ENCODE measurements at regions not wholly inside any gene's neighbourhood (a gene's known extent, or its start where the extent isn't known, plus 50 kb on each side); places are given as distances from the start of the nearest gene placed in this dataset.

- no peak for DNase-seq (ENCODE audit: low read depth, low spot score)
- no peak overlapping the region for H3K27ac ChIP-seq
Observed at GRCh38 chrY:8151561-8151960, 1185.7 kb upstream of the TSPY4 start.

- DNase-seq (ENCODE audit: low read depth, low spot score): no peak
- H3K27ac ChIP-seq: no peak overlapping the region
Observed at GRCh38 chrY:8128578-8128977, 1208.7 kb upstream of the TSPY4 start.

DNA sequence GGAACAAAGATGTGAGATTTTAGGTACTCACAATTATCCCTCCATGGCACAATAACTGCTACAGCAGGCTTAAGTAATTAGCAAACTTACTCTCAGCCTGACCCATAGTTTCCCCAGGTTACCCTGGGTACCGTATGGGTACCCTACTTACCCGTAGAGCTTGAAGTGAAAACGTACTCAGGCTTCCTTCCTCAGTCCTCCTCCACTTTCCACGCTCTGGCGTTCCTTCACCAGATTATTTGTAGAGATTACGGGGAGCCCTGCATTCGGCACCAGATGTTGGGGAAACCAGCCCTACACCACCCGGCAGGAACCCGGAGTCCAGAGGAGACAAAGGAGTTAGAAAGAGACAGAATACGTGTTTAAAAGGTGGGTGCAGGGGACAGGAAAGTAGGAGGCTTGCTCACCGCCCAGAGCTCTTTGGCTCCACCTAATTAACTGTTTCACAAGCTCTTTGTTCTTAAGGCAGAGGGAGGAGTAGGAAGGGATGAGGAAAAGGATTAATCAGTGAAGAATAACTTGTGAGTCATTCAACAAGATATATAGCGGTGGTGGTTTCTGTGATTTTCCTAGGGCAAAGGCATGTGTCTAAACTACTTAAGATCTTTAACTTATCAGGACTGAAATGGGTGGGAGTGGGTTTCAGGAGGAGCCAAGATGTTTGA, 1211.2 kb upstream of the TSPY4 start:
- peak overlapping the region; percentile 59 for H3K27ac ChIP-seq
- peak; percentile 41 for DNase-seq (ENCODE audit: low read depth, low spot score)

DNA sequence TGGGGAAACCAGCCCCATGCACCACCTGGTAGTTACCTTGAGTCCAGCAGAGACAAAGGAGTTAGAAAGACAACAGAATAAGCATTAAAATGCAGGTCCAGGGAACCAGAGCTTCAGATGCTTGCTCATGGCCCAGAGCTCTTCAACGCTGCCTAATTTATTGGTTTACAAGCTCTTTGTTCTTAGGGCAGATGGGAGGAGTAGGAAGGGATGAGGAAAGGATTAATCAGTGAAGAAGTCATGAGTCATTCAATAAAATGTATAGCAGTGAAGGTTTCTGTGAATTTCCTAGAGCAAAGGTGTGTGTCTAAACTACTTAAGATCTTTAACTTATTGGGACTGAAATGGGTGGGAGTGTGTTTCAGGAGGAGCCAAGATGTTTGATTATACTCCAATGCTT, 1210.3 kb upstream of the AMELY start:
- peak; percentile 40 for DNase-seq (ENCODE audit: low read depth, low spot score)

GRCh38 chrY:8094429-8094828, 1182.9 kb upstream of the AMELY start:
- peak overlapping the region; percentile 62 for H3K27ac ChIP-seq
- DNase-seq (ENCODE audit: low read depth, low spot score): peak; percentile 16

More for the DNA sequence above, 1210.3 kb upstream of the AMELY start:
- peak overlapping the region; percentile 65 for H3K27ac ChIP-seq

GRCh38 chrY:8092926-8093325, 1181.4 kb upstream of the AMELY start:
- DNase-seq (ENCODE audit: low read depth, low spot score): no peak

DNA sequence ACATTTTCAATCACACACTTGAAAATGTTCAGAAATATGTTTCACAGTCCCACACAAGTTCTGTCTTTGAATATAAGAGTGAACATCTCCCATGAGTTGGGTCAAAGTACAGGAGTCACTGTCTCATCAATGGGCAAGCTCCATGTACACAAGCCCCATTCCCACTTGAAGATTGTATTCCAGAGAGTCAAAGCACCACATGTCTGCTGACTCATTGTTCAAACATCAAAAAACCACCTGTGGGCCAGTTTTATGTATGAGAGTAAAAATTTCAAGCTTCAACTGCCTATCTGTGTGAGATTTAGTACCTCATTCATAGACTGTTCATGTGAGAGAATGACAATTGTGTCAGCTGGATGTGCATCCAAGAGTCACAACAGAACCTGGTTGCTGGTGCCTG, 1174.4 kb upstream of the AMELY start:
- no peak overlapping the region for H3K27ac ChIP-seq
- DNase-seq (ENCODE audit: low read depth, low spot score): no peak

More at GRCh38 chrY:8092926-8093325, 1181.4 kb upstream of the AMELY start:
- H3K27ac ChIP-seq: peak overlapping the region; percentile 62

GRCh38 chrY:8084192-8084591, 1172.6 kb upstream of the AMELY start:
- DNase-seq (ENCODE audit: low read depth, low spot score): no peak
- H3K27ac ChIP-seq: no peak overlapping the region

DNA sequence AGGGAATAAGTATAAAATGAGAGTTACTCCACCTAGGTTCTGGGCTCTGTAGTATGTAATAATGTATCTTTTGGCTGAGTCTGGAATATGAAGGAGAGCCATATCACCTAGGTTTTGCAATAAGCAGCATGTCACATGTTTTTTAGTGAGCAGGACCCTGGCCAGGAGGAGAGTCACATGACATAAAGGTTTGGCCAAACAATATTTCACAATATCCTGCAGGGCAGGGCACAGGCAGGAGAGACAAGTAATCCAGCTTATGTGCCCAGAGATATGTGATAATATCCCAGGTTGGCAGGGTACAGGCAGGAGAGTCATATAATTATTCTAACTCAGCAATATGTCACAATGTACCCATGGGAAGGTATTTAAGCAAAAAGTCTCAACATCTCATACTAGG, 1169.6 kb upstream of the AMELY start:
- DNase-seq (ENCODE audit: low read depth, low spot score): no peak
- H3K27ac ChIP-seq: peak overlapping the region; percentile 30

GRCh38 chrY:8065220-8065619, 1153.7 kb upstream of the AMELY start:
- no peak for DNase-seq (ENCODE audit: low read depth, low spot score)
- no peak overlapping the region for H3K27ac ChIP-seq

DNA sequence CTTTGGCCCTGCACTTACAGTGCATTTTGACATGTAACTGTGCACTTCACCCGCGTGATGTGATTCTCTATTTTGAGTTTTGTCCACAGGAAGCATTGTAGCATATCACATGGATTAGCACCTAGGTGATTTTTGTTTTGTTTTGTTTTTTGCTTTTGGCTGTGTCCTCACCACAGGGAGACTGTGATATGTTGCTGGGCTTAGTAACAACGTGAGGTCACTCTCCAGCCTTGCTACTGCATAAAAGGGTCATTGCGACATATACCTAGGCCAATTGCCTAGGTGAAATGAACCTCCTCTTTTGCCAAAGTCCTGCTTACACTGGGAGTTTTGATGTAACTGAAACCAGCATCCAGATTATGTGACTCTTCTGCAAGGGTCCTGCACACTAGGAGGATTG, 1152.9 kb upstream of the AMELY start:
- DNase-seq (ENCODE audit: low read depth, low spot score): no peak

DNA sequence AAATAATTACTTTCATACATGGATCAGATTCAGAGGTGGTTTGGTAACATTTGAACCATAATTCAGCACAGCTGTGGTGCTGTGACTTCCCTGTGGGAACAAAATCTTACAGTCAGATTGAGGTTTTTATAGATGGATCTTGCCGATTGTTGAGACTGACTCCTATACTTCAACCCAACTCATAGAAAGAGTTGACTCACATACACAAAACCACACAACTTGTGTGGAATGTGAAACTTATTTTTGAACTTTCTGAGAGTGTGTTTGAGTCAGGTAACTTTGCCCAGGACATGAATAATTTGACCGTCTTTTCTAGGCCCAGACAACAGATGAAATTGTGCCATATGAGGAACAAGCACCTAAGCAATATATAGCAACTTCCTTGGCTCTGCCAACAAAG, 1152.4 kb upstream of the AMELY start:
- no peak for DNase-seq (ENCODE audit: low read depth, low spot score)
- H3K27ac ChIP-seq: no peak overlapping the region

More for the DNA sequence above, 1152.9 kb upstream of the AMELY start:
- no peak overlapping the region for H3K27ac ChIP-seq

GRCh38 chrY:8058613-8059012, 1147.1 kb upstream of the AMELY start:
- no peak for DNase-seq (ENCODE audit: low read depth, low spot score)

DNA sequence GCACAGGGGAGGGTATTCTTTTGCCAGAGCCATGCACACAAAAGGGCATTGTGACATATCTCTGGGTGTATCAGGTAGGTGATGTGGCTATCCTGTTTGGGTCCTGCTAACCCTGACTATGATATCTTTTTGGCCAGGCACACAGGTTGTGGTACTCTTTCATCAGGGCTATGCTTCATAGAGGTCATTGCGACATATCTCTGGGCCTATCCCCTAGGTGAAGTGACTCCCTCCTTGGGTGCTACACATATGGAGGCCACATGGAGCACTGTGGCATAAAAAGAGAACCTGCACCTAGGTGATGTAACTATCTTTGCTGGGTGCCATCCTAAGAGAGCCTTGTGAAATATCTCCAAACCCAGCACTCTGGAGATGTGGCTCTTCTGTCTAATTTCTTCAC, 1139.8 kb upstream of the AMELY start:
- H3K27ac ChIP-seq: peak overlapping the region; percentile 69
- no peak for DNase-seq (ENCODE audit: low read depth, low spot score)

More at GRCh38 chrY:8058613-8059012, 1147.1 kb upstream of the AMELY start:
- H3K27ac ChIP-seq: no peak overlapping the region

DNA sequence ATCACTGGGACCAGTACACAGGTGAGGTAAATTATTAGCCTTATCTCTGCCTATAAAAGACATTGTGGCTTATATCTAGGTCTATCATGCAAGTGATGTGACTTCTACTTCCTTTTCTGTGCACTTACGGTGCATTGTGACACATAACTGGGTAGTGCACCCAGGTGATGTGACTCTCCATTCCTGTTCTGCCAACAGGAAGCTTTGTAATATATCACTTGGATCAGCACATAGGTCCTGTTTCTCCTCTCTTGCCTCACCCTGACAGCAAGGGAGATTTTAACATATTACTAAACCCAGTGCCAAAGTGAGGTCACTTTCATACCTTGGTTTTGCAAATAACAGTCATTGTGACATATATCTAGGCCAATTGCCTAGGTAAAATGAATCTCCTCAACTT, 1129.7 kb upstream of the AMELY start:
- peak overlapping the region; percentile 61 for H3K27ac ChIP-seq
- no peak for DNase-seq (ENCODE audit: low read depth, low spot score)

DNA sequence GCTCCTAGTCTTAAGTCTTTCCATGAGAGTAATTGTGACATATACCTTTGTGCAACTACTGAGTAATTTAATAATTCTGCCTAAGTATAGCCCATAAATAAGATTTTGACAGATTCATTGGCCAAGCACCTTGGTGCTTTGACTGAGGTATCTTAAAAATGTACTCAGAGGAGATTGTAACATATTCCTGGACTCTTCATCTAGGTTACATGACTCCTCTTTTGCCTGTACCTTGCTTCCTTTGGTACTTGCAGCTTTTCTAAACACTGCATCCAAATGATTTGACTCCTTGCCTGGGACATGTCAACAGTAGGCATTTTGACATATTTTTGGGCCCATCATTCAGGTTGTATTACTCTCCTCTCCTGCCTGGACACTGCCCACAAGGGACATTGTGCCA, 1125.0 kb upstream of the AMELY start:
- no peak overlapping the region for H3K27ac ChIP-seq
- DNase-seq (ENCODE audit: low read depth, low spot score): no peak

GRCh38 chrY:8035653-8036052, 1124.1 kb upstream of the AMELY start:
- H3K27ac ChIP-seq: no peak overlapping the region
- DNase-seq (ENCODE audit: low read depth, low spot score): no peak

DNA sequence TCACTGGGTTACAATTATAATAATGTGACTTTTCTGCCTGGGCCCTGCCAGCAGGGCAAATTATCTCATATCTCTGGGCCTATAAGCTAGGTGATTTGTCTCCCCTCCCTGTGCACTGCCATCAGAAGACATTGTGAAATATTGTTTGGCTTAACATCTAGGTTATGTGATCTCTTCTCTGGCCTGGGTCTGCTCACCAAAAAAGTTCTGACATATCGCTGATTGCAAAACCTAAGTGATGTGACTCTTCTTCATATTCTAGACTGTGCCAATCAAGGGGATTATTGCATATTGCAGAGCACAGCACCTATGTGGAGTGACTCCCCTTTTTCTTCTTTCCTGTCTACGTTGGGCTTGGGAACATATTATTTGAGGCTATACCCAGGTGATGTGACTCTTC, 1123.1 kb upstream of the AMELY start:
- no peak for DNase-seq (ENCODE audit: low read depth, low spot score)
- H3K27ac ChIP-seq: no peak overlapping the region

DNA sequence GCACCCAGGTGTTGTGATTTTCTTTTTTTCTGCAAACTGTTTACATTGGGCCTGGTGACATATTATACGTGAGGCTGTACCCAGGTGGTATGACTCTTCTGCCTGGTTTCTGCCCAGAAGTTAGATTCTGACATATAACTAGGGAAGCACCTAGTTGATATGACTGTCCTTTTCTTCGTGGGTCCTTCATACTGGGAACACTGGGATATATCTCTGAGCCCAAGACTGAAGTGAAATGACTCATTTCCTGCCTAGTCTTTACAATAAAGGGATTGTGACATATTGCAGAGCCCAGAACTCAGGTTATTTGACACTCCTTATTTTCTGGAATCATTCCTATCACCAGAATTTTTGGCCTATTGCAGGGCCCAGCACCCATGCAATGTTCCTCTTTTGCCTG, 1121.6 kb upstream of the AMELY start:
- no peak for DNase-seq (ENCODE audit: low read depth, low spot score)
- H3K27ac ChIP-seq: peak overlapping the region; percentile 67

DNA sequence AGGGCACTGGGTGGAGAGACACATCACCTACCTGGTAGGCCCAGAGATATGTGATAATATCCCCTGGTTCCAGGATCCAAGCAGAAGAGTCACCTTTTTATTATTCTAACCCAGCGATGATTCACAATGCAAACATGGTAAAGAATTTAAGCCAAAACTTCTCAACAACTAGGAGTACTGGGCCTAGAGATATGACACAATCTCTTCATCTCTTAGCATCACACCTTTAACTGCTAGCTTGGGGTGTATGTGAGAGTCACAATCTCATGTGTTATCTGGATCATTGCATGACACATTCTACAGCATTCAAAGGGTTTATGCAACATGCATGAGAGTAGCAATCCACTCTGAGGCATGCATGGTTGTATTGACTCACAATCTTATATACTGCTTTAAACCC, 1109.0 kb upstream of the AMELY start:
- peak overlapping the region; percentile 39 for H3K27ac ChIP-seq
- peak; percentile 62 for DNase-seq (ENCODE audit: low read depth, low spot score)

DNA sequence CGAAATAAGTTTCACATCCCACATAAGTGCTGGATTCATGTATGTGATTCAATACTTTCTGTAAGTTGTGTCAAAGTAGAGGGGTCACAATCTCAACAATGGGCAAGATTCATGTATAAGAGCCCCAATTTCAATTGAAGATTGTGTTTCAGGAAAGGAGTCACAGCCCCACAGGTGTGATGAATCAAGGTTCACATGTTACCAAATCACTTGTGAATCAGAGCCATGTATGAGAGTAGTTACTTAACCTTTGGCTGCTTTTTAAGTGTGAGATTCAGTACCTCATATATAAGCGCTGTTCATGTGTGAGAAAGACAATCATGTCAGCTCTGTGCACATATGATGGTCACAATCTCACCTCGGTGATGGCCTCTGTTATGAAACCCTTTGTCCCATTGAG, 1100.0 kb upstream of the AMELY start:
- peak overlapping the region; percentile 24 for H3K27ac ChIP-seq
- DNase-seq (ENCODE audit: low read depth, low spot score): peak; percentile 22

DNA sequence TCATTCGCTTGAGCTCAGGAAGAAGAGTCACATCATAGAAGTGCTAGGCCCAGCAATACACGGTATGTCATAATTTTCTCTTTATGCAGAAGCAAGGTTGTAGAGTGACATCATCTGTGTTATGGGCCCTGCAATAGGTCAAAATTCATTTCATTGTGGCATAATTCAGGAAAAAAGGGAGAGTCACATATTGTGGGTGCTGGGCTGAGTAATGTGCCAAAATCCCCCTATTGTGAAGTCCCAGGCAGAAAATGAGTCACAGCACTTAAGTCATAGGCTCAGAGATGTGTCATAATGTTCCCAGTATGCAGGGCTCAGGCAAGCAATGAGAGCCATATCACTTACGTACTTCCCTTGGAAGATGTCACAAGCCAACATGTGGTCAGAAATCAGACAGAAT, 1092.6 kb upstream of the AMELY start:
- H3K27ac ChIP-seq: peak overlapping the region; percentile 45
- peak; percentile 26 for DNase-seq (ENCODE audit: low read depth, low spot score)
